GM21447 (cell line): ENCODE measurements at regions not wholly inside any gene's neighbourhood (a gene's known extent, or its start where the extent isn't known, plus 50 kb on each side); places are given as distances from the start of the nearest gene placed in this dataset.
A peak's percentile ranks its signal among the peaks of the same experiment; 100 is the strongest.

Source experiments
- ATAC-seq: cut with Tn5 transposase; IDR thresholded peaks from one replicate; pipeline ENCODE4 v1.9.1; 2021; ENCODE audit not compliant: unreplicated experiment

DNA sequence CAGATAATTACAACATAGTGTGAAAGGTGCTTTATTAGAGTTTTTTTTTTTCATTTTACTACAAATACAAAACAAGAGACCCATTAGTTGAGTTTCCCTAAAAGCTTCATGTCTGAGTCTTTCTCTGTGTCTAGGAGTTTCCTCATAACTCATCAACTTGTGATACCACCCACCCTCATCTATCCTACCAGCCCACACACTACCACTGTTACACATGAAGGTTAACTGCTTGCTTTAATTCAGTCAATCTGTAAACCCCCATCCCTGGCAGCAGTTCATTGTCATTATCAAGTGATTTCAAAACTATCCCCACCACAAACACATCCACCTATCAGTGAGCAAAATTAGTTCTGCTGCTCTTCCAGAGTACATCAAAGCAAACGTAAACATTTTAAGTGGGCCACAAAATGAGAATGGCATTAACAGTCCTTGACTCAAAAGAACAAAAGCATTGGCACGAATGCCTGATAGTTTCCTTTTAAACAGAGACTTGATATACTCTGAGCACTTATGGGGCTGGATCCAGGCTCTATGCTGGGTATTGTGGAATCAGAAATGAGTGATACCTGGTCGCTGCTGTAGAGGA is 331.6 kb upstream of the FAM241A start:
- no peak for ATAC-seq

- no peak for ATAC-seq
Measured at GRCh38 chr4:111814961-111815360, 330.3 kb upstream of the FAM241A start.

DNA sequence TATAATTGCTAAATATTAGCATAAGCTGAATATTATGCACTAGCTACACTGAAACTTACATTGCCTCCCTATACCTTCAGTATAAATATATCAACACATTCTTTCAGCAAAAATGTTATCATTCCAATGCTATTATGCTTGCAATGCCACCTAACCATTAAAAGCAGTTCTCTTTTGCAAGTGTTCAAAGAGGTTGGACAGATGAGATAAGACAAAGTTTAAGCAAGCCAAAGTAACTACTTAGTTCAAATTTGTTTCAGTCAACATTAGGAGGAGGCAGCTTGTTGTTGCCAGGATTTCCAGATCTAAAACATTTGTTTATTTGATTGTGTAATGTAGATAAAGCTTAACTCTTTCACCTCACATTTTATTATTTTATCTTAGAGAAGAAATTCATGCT is 323.9 kb upstream of the FAM241A start:
- no peak for ATAC-seq

GRCh38 chr4:111836601-111837000 is 308.7 kb upstream of the FAM241A start:
- no peak for ATAC-seq

DNA sequence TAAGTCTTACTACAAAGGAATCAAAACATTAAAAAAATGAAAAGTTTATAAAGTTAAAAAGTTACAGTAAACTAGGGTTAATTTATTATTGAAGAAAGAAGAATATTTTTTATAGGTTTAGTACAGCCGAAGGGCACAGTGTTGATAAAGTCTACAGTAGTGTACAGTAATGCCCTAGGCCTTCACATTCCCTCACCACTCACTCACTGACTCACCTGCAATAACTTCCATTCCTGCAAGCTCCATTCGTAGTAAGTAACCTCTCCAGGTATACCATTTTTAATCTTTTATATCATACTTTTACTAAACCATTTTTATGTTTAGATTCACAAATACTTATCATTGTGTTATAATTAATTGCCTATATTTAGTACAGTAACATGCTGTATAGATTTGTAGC is 307.5 kb upstream of the FAM241A start:
- no peak for ATAC-seq

DNA sequence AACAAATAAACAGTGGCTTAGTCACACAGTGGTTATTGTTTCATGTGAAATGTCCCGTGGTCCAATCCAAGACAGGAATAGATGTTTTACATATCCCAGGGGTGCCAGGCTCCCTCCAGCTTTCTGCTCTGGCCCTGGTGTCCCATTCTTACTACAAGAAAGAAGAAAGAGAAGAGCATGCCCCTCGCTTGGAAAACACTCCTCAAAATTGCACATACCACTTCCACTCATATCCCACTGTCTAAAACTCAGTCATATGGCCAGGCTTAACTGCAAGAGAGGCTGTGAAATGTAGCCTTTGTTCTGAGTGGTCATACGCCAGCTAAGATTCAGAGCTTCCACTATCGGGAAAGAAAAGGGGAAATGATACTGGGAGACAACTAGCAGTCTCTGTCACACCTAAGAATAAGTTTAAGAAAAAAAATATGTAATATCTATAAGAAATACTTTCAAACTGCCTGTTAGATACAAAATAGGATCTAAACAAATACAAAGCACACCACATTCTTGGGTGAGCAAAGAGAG is 306.8 kb upstream of the FAM241A start:
- peak; percentile 63 for ATAC-seq

DNA sequence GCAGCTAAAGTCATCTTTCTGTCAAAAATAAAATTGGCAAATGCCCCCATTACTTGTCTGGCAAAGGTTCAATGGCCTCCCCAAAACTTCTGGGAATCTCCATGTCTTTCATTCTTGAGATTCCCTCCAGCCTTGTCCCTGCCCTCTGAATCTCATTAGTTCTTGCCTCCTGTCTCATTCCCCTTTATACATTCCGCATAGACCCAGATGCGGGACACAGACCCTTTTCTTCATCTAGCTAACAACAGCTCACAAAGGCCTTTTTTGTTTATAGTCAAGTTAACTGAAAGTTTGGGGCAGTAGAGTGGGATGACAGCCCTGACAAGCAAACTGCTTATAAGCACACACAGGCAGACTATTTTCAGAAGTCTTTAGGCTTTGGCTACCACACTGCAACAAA is 306.1 kb upstream of the FAM241A start:
- ATAC-seq: no peak

DNA sequence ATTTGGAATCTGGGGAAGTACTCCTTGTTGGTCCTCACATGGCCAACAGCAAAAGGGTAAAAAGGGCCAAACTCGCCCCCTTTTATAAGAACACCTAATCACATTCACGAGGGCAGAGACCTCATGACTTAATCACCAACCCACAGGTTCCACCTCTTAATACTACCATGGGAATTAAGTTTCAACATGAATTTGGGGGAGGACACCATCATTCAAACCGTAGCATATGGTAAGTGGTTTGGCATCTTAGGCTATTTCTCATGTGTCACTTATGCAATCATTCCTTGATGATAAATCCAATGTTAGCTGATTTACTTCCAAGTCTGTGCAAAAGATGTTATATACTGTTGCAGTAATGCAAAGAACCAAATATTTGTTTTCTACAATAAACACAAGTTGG is 302.9 kb upstream of the FAM241A start:
- no peak for ATAC-seq

- ATAC-seq: no peak
Measured at GRCh38 chr4:111847296-111848008, 297.8 kb upstream of the FAM241A start.

DNA sequence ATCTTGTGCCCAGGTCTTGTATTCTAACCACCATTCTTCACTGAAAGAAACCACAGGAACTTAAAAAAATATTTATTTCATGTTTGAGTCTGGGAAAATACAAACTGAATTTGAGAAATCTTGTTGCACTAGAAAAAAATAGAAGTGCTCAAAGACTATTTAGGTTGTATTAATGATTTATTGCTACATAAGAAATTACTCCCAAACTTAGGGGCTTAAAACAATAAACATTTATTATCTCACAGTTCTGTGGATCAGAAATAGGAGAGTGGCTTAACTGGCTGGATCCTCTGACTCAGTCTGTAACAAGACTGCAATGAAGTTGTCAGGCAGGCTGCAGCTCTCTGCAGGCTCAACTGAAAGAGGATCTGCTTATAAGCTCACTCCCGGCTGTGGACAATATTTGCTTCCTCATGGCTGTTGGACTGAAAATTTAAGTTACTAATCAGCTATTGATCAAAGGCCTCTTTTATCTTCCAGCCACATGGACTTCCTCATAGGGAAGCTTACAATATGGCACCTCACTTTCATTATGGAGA is 295.4 kb upstream of the FAM241A start:
- no peak for ATAC-seq

DNA sequence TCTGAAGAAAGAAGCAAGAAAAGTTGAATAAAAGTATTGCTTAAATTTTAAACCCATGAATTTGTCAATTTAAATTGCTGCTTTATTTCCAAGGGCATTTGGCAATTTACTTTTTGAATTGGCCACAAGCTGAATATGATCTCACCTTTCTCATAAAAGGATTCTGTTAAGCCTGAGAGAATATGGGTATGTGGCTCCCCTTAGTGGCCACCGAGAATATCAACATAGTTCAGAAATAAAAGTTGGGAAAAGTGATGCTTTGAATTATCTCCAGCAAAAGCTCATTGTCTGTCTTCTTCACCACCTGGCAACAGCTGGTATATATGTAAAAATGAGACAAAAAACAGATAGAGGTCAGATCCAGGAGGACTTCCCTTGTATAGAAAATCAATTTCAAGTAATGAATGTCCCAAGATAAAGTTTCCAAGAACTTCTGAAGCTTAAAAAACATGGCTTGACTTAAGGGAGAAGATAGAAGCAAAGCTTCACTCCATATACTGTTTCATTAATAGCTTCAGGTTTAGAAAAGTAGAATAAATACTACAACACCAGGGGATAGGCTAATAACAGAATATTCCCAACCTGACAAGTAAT is 290.7 kb upstream of the FAM241A start:
- ATAC-seq: peak; percentile 76

- no peak for ATAC-seq
Measured at GRCh38 chr4:111855308-111855707, 289.9 kb upstream of the FAM241A start.

DNA sequence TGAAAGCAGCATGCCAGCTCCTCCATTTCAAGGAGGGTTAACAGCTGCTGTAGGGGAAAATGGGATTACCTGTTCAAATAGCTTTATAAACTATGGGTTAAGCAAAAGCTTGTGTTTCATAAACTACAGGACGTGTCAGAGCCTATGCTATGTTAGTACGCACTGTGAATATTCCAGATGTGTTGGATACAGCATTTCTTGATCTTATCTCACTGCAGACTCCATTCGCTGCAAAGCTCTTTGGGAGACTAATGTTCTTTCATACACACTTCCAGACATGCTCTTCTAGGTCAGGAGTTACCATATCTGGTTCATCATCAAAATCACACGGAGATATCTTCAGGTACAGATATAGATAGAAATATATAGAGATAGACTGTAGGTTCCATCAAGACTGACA is 281.2 kb upstream of the FAM241A start:
- ATAC-seq: no peak

DNA sequence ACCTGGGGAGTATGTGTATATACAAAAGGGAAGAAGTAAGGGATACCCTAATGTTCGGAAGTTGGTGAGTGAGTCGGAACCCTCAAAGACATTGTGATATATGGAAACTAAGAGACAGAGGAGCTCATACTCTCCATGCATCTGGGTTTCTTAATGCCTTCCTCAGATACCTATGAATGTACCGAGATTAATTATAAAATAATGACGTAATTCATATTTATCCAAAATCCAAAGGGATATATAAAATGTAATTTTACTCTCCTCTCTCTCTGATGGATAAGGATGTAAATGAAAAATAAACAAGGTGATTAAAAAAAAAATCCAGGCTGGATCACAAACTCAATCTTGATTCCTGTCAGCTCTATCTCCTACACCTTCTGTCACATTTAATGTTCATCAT is 275.9 kb upstream of the FAM241A start:
- no peak for ATAC-seq

DNA sequence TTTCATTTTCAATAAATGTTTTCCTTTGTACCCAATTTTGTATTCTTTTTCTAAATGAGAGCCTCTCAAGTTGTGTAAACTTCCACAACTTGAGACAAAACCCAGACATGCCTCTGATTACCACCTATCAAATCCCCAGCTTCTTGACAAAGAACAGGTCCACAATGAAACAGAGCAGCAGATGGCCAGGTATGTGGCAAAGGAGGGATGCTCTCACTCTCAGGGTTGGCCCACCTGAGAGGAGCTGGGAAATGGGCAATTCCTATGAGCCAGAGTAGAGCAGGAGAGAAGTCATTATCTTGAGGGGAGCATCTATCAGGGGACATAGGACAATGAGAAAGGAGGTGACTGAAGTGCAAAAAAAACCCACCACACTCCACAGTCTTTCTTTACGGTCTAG is 273.5 kb upstream of the FAM241A start:
- ATAC-seq: no peak

- no peak for ATAC-seq
Measured at GRCh38 chr4:111873801-111874200, 271.5 kb upstream of the FAM241A start.

GRCh38 chr4:111879539-111879938 is 265.7 kb upstream of the FAM241A start:
- ATAC-seq: no peak

- no peak for ATAC-seq
Measured at GRCh38 chr4:111880116-111880515, 265.1 kb upstream of the FAM241A start.

- ATAC-seq: no peak
Measured at GRCh38 chr4:111883557-111883999, 261.7 kb upstream of the FAM241A start.

GRCh38 chr4:111890412-111890811 is 254.8 kb upstream of the FAM241A start:
- ATAC-seq: no peak

GRCh38 chr4:111905511-111905910 is 239.7 kb upstream of the FAM241A start:
- ATAC-seq: peak; percentile 74

- no peak for ATAC-seq
Measured at GRCh38 chr4:111919639-111920038, 225.6 kb upstream of the FAM241A start.
